ENCODE measurements at regions not wholly inside any gene's neighbourhood (a gene's known extent, or its start where the extent isn't known, plus 50 kb on each side); places are given as distances from the start of the nearest gene placed in this dataset.

GRCh38 chr10:44008270-44008916 lies 359.7 kb upstream of the ZNF32 start:
- no peaks in the 10 kb centered on the region for H3K36me3 ChIP-seq (ENCODE audit: control insufficient read depth in 2 of 4, insufficient read depth in 4 of 4, low read length in 3 of 4)
- H4K5ac ChIP-seq (ENCODE audit: insufficient read length, low read depth, low read length): no peak overlapping the region
- TF ChIP-seq KDM1A (IDR thresholded peaks at IDR 0.05; ENCODE audit: borderline replicate concordance, low read length) (no peak), TAF7 (optimal IDR thresholded peaks at IDR 0.05; ENCODE audit: borderline replicate concordance, low read depth, low read length) (no peak), TAF1 (IDR thresholded peaks at IDR 0.05; ENCODE audit: low read depth, low read length) (no peak), CTBP2 (IDR thresholded peaks at IDR 0.05; ENCODE audit: borderline replicate concordance, insufficient read depth, insufficient read length, low read length) (no peak), BCL11A (IDR thresholded peaks at IDR 0.05; ENCODE audit: low read depth in 2 of 2, low read length in 2 of 2) (no peak), NANOG (IDR thresholded peaks at IDR 0.05; ENCODE audit: insufficient read depth, low read depth, low read length, poor library complexity, severe bottlenecking) (no peak), SUZ12 (IDR thresholded peaks at IDR 0.05; ENCODE audit: low read length) (no peak), CREB1 (IDR thresholded peaks at IDR 0.05) (no peak), EZH2 (IDR thresholded peaks at IDR 0.05; ENCODE audit: low read depth, low read length, severe bottlenecking) (no peak), TEAD4 (IDR thresholded peaks at IDR 0.05; ENCODE audit: low read depth, low read length) (no peak)
- no peaks in the 10 kb centered on the region for H3K79me2 ChIP-seq (ENCODE audit: control insufficient read depth in 1 of 2, insufficient read depth in 2 of 2, low read length in 2 of 2)
- H3K14ac ChIP-seq (ENCODE audit: insufficient read length): no peak overlapping the region
- no peak overlapping the region for H3K4me2 ChIP-seq (ENCODE audit: insufficient read depth in 1 of 2, low read depth in 2 of 2, low read length in 2 of 2)
- no peak overlapping the region for H2BK120ac ChIP-seq (replicated peaks; ENCODE audit: low read depth, low read length)
- FAIRE-seq (no peak), DNase-seq (ENCODE audit: low read depth in 1 of 2, low spot score in 2 of 2) (no peak)
- 87% methylated on average over 9 of the region's 10 CpGs; no CpG with 5 or more reads in 1 of the 2 experiments for WGBS, 2 experiments (ENCODE audit: extremely low coverage in 1 of 2, insufficient coverage in 1 of 2, insufficient read length in 1 of 2, insufficient replicate concordance in 2 of 2, low coverage in 1 of 2, low lambda C conversion rate in 2 of 2, missing lambda C conversion rate in 1 of 2)
- H3K4me3 ChIP-seq (ENCODE audit: extremely low read depth in 1 of 4, insufficient read depth in 2 of 4, low read depth in 3 of 4, low read length in 4 of 4): no peak overlapping the region
- POLR2A ChIA-PET (ENCODE audit: partially characterized antibody): no interaction called here
- no peaks in the 10 kb centered on the region for H3K23me2 ChIP-seq (ENCODE audit: low read depth, low read length)
- no peak overlapping the region for H3K9ac ChIP-seq (replicated peaks in 1 of 4; ENCODE audit: extremely low read depth in 1 of 4, low read depth in 3 of 4, low read length in 3 of 4)
- H2BK15ac ChIP-seq (ENCODE audit: low read length): no peak overlapping the region
- no peak overlapping the region for H3K4ac ChIP-seq (replicated peaks; ENCODE audit: insufficient read length, low read depth, low read length)
- no peaks in the 10 kb centered on the region for H3K9me3 ChIP-seq (ENCODE audit: insufficient read depth in 2 of 2, low read depth in 1 of 2, low read length in 1 of 2)
- no peaks in the 10 kb centered on the region for H3K4me1 ChIP-seq (replicated peaks in 1 of 4; ENCODE audit: control insufficient read depth in 3 of 4, insufficient read depth in 4 of 4, low read length in 3 of 4)
- H3K79me1 ChIP-seq (ENCODE audit: low read depth, low read length): no peaks in the 10 kb centered on the region
- no peak overlapping the region for H4K8ac ChIP-seq (ENCODE audit: extremely low read depth, insufficient read depth, low read length)
- no peak overlapping the region for H2BK5ac ChIP-seq (ENCODE audit: low read depth, low read length)
- H3K23ac ChIP-seq (ENCODE audit: insufficient read length): no peak overlapping the region
- H3K27ac ChIP-seq (ENCODE audit: low read depth, low read length): no peak overlapping the region
- CTCF ChIA-PET (ENCODE audit: partially characterized antibody): interaction anchor here (0.9 to 1.1 kb wide), 2 partner anchors 9 to 124 kb away, joined by 3 to 4 read pairs; no protein-coding TSS in a partner anchor
- H2AFZ ChIP-seq (ENCODE audit: low read length): no peak overlapping the region
- H3K18ac ChIP-seq (ENCODE audit: extremely low read depth, low read length): no peak overlapping the region
- H2BK12ac ChIP-seq (ENCODE audit: low read depth, low read length): no peak overlapping the region
- no peaks in the 10 kb centered on the region for H3K27me3 ChIP-seq (replicated peaks in 1 of 4; ENCODE audit: control insufficient read depth in 3 of 4, extremely low read depth in 1 of 4, insufficient read depth in 3 of 4, low read length in 3 of 4)
- no peak overlapping the region for H2AK5ac ChIP-seq (ENCODE audit: low read depth, low read length)
- H2BK20ac ChIP-seq (ENCODE audit: low read length): no peak overlapping the region
- no peaks in the 10 kb centered on the region for H4K20me1 ChIP-seq (replicated peaks in 1 of 2; ENCODE audit: control insufficient read depth in 1 of 2, insufficient read depth in 2 of 2, low read length in 2 of 2)
- no peak overlapping the region for H3K56ac ChIP-seq (replicated peaks; ENCODE audit: insufficient read length, low read depth, low read length)
- H4K91ac ChIP-seq (replicated peaks; ENCODE audit: insufficient read length, low read length): no peak overlapping the region

All from H1 (cell line).